ENCODE measurements at regions not wholly inside any gene's neighbourhood (a gene's known extent, or its start where the extent isn't known, plus 50 kb on each side); places are given as distances from the start of the nearest gene placed in this dataset.

- DNase-seq (ENCODE audit: low read depth) (no peak), FAIRE-seq (no peak)
- Histone ChIP-seq H3K36me3 (ENCODE audit: control insufficient read depth, insufficient read depth, low read length) (no peaks in the 10 kb centered on the region), H3K4me3 (ENCODE audit: low read depth, low read length) (no peak overlapping the region), H3K27me3 (ENCODE audit: control insufficient read depth, insufficient read depth, low read length) (no peaks in the 10 kb centered on the region)
- no peak for TF ChIP-seq CTCF (IDR thresholded peaks at IDR 0.05; ENCODE audit: insufficient read depth, low read length, severe bottlenecking)
Measured at GRCh38 chr13:64164435-64164834, 2748.8 kb upstream of the PCDH20 start.

- DNase-seq (ENCODE audit: low read depth) (no peak), FAIRE-seq (no peak)
- no peak overlapping the region for H3K4me3 ChIP-seq (ENCODE audit: low read depth, low read length)
- H3K27me3 ChIP-seq (ENCODE audit: control insufficient read depth, insufficient read depth, low read length), result no peaks in the 10 kb centered on the region
- no peak for TF ChIP-seq CTCF (IDR thresholded peaks at IDR 0.05; ENCODE audit: insufficient read depth, low read length, severe bottlenecking)
- no peaks in the 10 kb centered on the region for H3K36me3 ChIP-seq (ENCODE audit: control insufficient read depth, insufficient read depth, low read length)
Measured at GRCh38 chr13:64160479-64160878, 2744.8 kb upstream of the PCDH20 start.

GRCh38 chr13:64158908-64159307 is 2743.3 kb upstream of the PCDH20 start:
- Histone ChIP-seq H3K4me3 (ENCODE audit: low read depth, low read length) (no peak overlapping the region), H3K36me3 (ENCODE audit: control insufficient read depth, insufficient read depth, low read length) (no peaks in the 10 kb centered on the region), H3K27me3 (ENCODE audit: control insufficient read depth, insufficient read depth, low read length) (no peaks in the 10 kb centered on the region)
- TF ChIP-seq CTCF (IDR thresholded peaks at IDR 0.05; ENCODE audit: insufficient read depth, low read length, severe bottlenecking), result no peak
- FAIRE-seq (no peak), DNase-seq (ENCODE audit: low read depth) (no peak)

GRCh38 chr13:64154514-64154913 is 2738.9 kb upstream of the PCDH20 start:
- no peak overlapping the region for H3K4me3 ChIP-seq (ENCODE audit: low read depth, low read length)
- no peak for DNase-seq (ENCODE audit: low read depth)

GRCh38 chr13:64130600-64130999 is 2715.0 kb upstream of the PCDH20 start:
- H3K27me3 ChIP-seq (ENCODE audit: control insufficient read depth, insufficient read depth, low read length), result no peaks in the 10 kb centered on the region
- no peak for DNase-seq (ENCODE audit: low read depth)
- no peak overlapping the region for H3K4me3 ChIP-seq (ENCODE audit: low read depth, low read length)
- H3K36me3 ChIP-seq (ENCODE audit: control insufficient read depth, insufficient read depth, low read length), result no peaks in the 10 kb centered on the region
- TF ChIP-seq CTCF (IDR thresholded peaks at IDR 0.05; ENCODE audit: insufficient read depth, low read length, severe bottlenecking), result no peak
- no peak for FAIRE-seq

More at GRCh38 chr13:64154514-64154913, 2738.9 kb upstream of the PCDH20 start:
- Histone ChIP-seq H3K36me3 (ENCODE audit: control insufficient read depth, insufficient read depth, low read length) (no peaks in the 10 kb centered on the region), H3K27me3 (ENCODE audit: control insufficient read depth, insufficient read depth, low read length) (no peaks in the 10 kb centered on the region)
- no peak for FAIRE-seq
- no peak for TF ChIP-seq CTCF (IDR thresholded peaks at IDR 0.05; ENCODE audit: insufficient read depth, low read length, severe bottlenecking)

GRCh38 chr13:64130171-64130570 is 2714.5 kb upstream of the PCDH20 start:
- no peak for TF ChIP-seq CTCF (IDR thresholded peaks at IDR 0.05; ENCODE audit: insufficient read depth, low read length, severe bottlenecking)
- DNase-seq (ENCODE audit: low read depth) (no peak), FAIRE-seq (no peak)
- no peak overlapping the region for H3K4me3 ChIP-seq (ENCODE audit: low read depth, low read length)
- H3K27me3 ChIP-seq (ENCODE audit: control insufficient read depth, insufficient read depth, low read length), result no peaks in the 10 kb centered on the region
- no peaks in the 10 kb centered on the region for H3K36me3 ChIP-seq (ENCODE audit: control insufficient read depth, insufficient read depth, low read length)
